H1 (cell line): ENCODE measurements at regions not wholly inside any gene's neighbourhood (a gene's known extent, or its start where the extent isn't known, plus 50 kb on each side); places are given as distances from the start of the nearest gene placed in this dataset.

Experiments
- TF ChIP-seq, protein P1 (sequence below): IDR thresholded peaks from 2 replicates; pipeline ENCODE4 v1.6.1; 2012; ENCODE audit warnings: low read length, inconsistent platforms

DNA sequence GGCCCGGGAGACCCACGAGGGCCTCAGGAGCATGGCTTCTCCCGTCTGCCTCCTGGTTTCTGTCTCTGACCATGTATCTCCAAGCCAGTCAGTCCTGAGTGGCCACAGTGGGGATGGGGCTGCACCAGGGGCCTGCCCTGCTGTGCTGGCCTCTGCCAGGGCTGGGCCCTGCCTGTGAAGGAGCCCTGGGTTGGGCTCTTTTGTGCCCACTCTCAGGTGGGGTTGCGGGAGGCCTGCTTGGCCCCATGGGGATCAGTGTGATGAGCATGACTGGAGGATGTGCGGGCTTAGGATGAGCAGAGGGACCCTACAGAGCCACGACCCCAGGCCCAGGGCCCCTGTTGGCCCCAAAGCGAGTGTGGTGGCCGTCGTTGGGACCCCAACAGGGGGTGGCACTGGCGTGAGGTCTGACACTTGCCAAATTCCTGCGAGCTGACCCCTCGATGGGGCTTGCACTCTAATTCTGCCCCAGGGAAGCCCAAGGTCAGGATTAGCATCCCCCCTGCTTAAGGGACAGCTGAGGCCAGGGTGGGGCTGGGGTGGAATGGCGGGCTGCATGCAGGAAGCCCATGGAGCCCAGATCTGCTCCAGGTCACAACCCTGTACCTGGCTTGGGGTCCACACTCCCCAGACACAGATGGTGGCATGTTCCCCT, 90.0 kb upstream of the BHLHE23 start (continued):
- TF ChIP-seq, protein P1, sequence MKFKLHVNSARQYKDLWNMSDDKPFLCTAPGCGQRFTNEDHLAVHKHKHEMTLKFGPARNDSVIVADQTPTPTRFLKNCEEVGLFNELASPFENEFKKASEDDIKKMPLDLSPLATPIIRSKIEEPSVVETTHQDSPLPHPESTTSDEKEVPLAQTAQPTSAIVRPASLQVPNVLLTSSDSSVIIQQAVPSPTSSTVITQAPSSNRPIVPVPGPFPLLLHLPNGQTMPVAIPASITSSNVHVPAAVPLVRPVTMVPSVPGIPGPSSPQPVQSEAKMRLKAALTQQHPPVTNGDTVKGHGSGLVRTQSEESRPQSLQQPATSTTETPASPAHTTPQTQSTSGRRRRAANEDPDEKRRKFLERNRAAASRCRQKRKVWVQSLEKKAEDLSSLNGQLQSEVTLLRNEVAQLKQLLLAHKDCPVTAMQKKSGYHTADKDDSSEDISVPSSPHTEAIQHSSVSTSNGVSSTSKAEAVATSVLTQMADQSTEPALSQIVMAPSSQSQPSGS: no peak
- TF ChIP-seq, all 59 proteins: peak for 0
